ENCODE measurements at regions not wholly inside any gene's neighbourhood (a gene's known extent, or its start where the extent isn't known, plus 50 kb on each side); places are given as distances from the start of the nearest gene placed in this dataset.

- Histone ChIP-seq H3K27ac (no peak overlapping the region), H3K4me1 (peaks cover 6% of the 10 kb centered on the region; the same call in 1 of the 2 replicates), H3K4me3 (no peak overlapping the region), H3K9me3 (replicated peaks) (no peaks in the 10 kb centered on the region), H3K36me3 (no peaks in the 10 kb centered on the region), H3K27me3 (no peaks in the 10 kb centered on the region)
- DNase-seq, result peak in 1 of 2 experiments; percentile 33
Observed at GRCh38 chr5:74408150-74409043, 232.1 kb downstream of the ENC1 start.

GRCh38 chr5:74407701-74408100 is 232.8 kb downstream of the ENC1 start:
- H3K9me3 ChIP-seq (replicated peaks), result no peaks in the 10 kb centered on the region
- no peak for DNase-seq
- H3K36me3 ChIP-seq, result no peaks in the 10 kb centered on the region
- H3K27me3 ChIP-seq, result no peaks in the 10 kb centered on the region
- no peak overlapping the region for H3K27ac ChIP-seq
- peaks cover 6% of the 10 kb centered on the region; the same call in 1 of the 2 replicates for H3K4me1 ChIP-seq
- H3K4me3 ChIP-seq, result no peak overlapping the region

GRCh38 chr5:74406844-74407243 is 233.7 kb downstream of the ENC1 start:
- DNase-seq, result no peak
- Histone ChIP-seq H3K27me3 (no peaks in the 10 kb centered on the region), H3K27ac (no peak overlapping the region), H3K9me3 (replicated peaks) (no peaks in the 10 kb centered on the region), H3K4me1 (peaks cover 6% of the 10 kb centered on the region; the same call in 1 of the 2 replicates), H3K36me3 (no peaks in the 10 kb centered on the region), H3K4me3 (no peak overlapping the region)

- Histone ChIP-seq H3K27ac (no peak overlapping the region), H3K36me3 (no peaks in the 10 kb centered on the region), H3K27me3 (no peaks in the 10 kb centered on the region), H3K4me1 (peaks cover 6% of the 10 kb centered on the region; the same call in 1 of the 2 replicates), H3K4me3 (no peak overlapping the region), H3K9me3 (replicated peaks) (no peaks in the 10 kb centered on the region)
- DNase-seq, result no peak
Observed at GRCh38 chr5:74405593-74405992, 234.9 kb downstream of the ENC1 start.

- Histone ChIP-seq H3K9me3 (replicated peaks) (no peaks in the 10 kb centered on the region), H3K4me3 (no peak overlapping the region), H3K27ac (no peak overlapping the region), H3K27me3 (no peaks in the 10 kb centered on the region), H3K4me1 (peaks cover 6% of the 10 kb centered on the region; the same call in 1 of the 2 replicates), H3K36me3 (no peaks in the 10 kb centered on the region)
- no peak for DNase-seq
Observed at GRCh38 chr5:74404574-74405508, 235.7 kb downstream of the ENC1 start.

GRCh38 chr5:74403771-74404170 is 236.8 kb downstream of the ENC1 start:
- Histone ChIP-seq H3K27ac (no peak overlapping the region), H3K27me3 (no peaks in the 10 kb centered on the region), H3K9me3 (replicated peaks) (no peaks in the 10 kb centered on the region), H3K36me3 (no peaks in the 10 kb centered on the region), H3K4me3 (no peak overlapping the region), H3K4me1 (peaks cover 6% of the 10 kb centered on the region; the same call in 1 of the 2 replicates)
- DNase-seq, result no peak

GRCh38 chr5:74402553-74402952 is 238.0 kb downstream of the ENC1 start:
- H3K9me3 ChIP-seq (replicated peaks), result no peaks in the 10 kb centered on the region
- no peak overlapping the region for H3K4me3 ChIP-seq
- no peak overlapping the region for H3K27ac ChIP-seq
- no peaks in the 10 kb centered on the region for H3K4me1 ChIP-seq
- no peak for DNase-seq
- H3K27me3 ChIP-seq, result no peaks in the 10 kb centered on the region
- no peaks in the 10 kb centered on the region for H3K36me3 ChIP-seq

- Histone ChIP-seq H3K27ac (no peak overlapping the region), H3K36me3 (no peaks in the 10 kb centered on the region), H3K4me3 (no peak overlapping the region), H3K9me3 (replicated peaks) (no peaks in the 10 kb centered on the region), H3K4me1 (0 out of 2 replicates have a peak, but pooled peaks cover 2% of the 10 kb centered on the region), H3K27me3 (no peaks in the 10 kb centered on the region)
- no peak for DNase-seq
Observed at GRCh38 chr5:74401946-74402320, 238.6 kb downstream of the ENC1 start.

- no peak for DNase-seq
- no peak overlapping the region for H3K4me3 ChIP-seq
- no peaks in the 10 kb centered on the region for H3K36me3 ChIP-seq
- no peaks in the 10 kb centered on the region for H3K9me3 ChIP-seq (replicated peaks)
- H3K27ac ChIP-seq, result no peak overlapping the region
- H3K4me1 ChIP-seq, result 0 out of 2 replicates have a peak, but pooled peaks cover 5% of the 10 kb centered on the region
- H3K27me3 ChIP-seq, result no peaks in the 10 kb centered on the region
Observed at GRCh38 chr5:74401281-74401945, 239.1 kb downstream of the ENC1 start.

GRCh38 chr5:74400067-74400466 is 240.5 kb downstream of the ENC1 start:
- Histone ChIP-seq H3K9me3 (replicated peaks) (no peaks in the 10 kb centered on the region), H3K36me3 (no peaks in the 10 kb centered on the region), H3K4me1 (peaks cover 9% of the 10 kb centered on the region), H3K27ac (no peak overlapping the region), H3K27me3 (no peaks in the 10 kb centered on the region), H3K4me3 (no peak overlapping the region)
- no peak for DNase-seq

- Histone ChIP-seq H3K4me3 (no peak overlapping the region), H3K9me3 (replicated peaks) (no peaks in the 10 kb centered on the region), H3K27me3 (no peaks in the 10 kb centered on the region), H3K36me3 (no peaks in the 10 kb centered on the region), H3K4me1 (peaks cover 38% of the 10 kb centered on the region), H3K27ac (no peak overlapping the region)
- DNase-seq, result no peak
Observed at GRCh38 chr5:74396913-74397622, 243.5 kb downstream of the ENC1 start.

- Histone ChIP-seq H3K9me3 (replicated peaks) (no peaks in the 10 kb centered on the region), H3K4me1 (peaks cover 47% of the 10 kb centered on the region), H3K4me3 (no peak overlapping the region), H3K27me3 (no peaks in the 10 kb centered on the region), H3K27ac (peak overlapping the region; percentile 2; the same call in 1 of the 2 replicates), H3K36me3 (no peaks in the 10 kb centered on the region)
- DNase-seq, result peak; percentile 76 to 84
Observed at GRCh38 chr5:74394916-74395880, 245.3 kb downstream of the ENC1 start.

- no peak for DNase-seq
- Histone ChIP-seq H3K9me3 (replicated peaks) (no peaks in the 10 kb centered on the region), H3K36me3 (no peaks in the 10 kb centered on the region), H3K27ac (peak overlapping the region; percentile 2; the same call in 1 of the 2 replicates), H3K4me1 (peaks cover 49% of the 10 kb centered on the region), H3K4me3 (no peak overlapping the region), H3K27me3 (no peaks in the 10 kb centered on the region)
Observed at GRCh38 chr5:74394528-74394915, 246.0 kb downstream of the ENC1 start.
